ENCODE measurements at regions not wholly inside any gene's neighbourhood (a gene's known extent, or its start where the extent isn't known, plus 50 kb on each side); places are given as distances from the start of the nearest gene placed in this dataset.

DNA sequence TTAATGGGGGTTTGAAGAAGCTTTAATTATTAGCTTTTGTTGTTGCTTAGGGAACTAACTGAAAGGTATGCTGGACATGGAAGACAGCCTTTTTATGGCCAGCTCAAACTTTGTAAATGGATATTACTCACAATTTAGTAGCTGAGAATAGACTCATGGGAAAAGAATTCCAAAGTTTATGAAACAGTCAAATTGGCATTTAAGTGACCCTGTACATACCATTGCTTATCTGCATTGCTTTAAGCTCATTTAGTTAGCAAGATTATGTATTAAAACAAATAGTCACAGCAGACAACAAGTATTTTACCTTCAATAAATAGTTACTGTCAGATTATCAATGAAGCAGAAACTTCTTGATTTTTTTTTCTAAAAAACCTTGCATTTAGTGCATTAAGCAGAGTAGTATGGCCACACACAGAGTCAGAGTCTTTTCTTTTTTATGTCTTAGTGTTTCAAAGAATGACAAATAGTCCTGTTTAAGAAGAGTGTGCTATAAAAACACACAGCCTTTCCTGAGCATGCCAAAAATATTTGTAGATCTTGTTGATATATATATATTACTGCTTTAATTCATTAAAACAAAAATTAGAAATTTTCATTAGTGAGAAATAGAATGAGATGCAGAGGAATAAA is 102.2 kb downstream of the TTC6 start:
- Histone ChIP-seq H3K4me1 (ENCODE audit: control insufficient read depth, extremely low read depth, insufficient read depth, low read length) (no peaks in the 10 kb centered on the region), H4K20me1 (replicated peaks; ENCODE audit: control insufficient read depth, extremely low read depth, insufficient read depth, low read length) (no peaks in the 10 kb centered on the region), H3K9me3 (replicated peaks; ENCODE audit: control insufficient read depth, insufficient read depth, low read length) (no peaks in the 10 kb centered on the region), H3K27ac (ENCODE audit: insufficient read depth, low read depth, low read length) (no peak overlapping the region), H3K4me3 (replicated peaks in 1 of 3; ENCODE audit: insufficient read depth in 1 of 3, low read depth in 1 of 3, low read length in 3 of 3) (no peak overlapping the region), H3K27me3 (ENCODE audit: control insufficient read depth in 2 of 2, insufficient read depth in 2 of 2, low read length in 2 of 2) (no peaks in the 10 kb centered on the region), H2AFZ (ENCODE audit: low read depth, low read length) (no peak overlapping the region), H3K9me1 (replicated peaks; ENCODE audit: control insufficient read depth, extremely low read depth, insufficient read depth, low read length) (no peaks in the 10 kb centered on the region), H3K36me3 (ENCODE audit: control insufficient read depth in 2 of 2, extremely low read depth in 1 of 2, insufficient read depth in 2 of 2, low read length in 2 of 2) (no peaks in the 10 kb centered on the region), H3K4me2 (ENCODE audit: insufficient read depth, low read length) (no peak overlapping the region), H3K79me2 (ENCODE audit: control insufficient read depth, insufficient read depth, low read length) (no peaks in the 10 kb centered on the region), H3K9ac (replicated peaks; ENCODE audit: extremely low read depth, insufficient read depth, low read length) (no peak overlapping the region)
- dilution Hi-C loops (cut with MboI; ENCODE audit: extremely low pct_ligation_motif_present, low sequenced_read_pairs), result no loop called here
- DNase-seq (ENCODE audit: low read depth, low spot score) (no peak), FAIRE-seq (no peak)
- POLR2A ChIA-PET, result no interaction called here
- CTCF ChIA-PET, result interaction anchor here (2.4 kb wide), 1 partner anchor 16 kb away, joined by 6 read pairs; no protein-coding TSS in a partner anchor
- TF ChIP-seq GATA2 (IDR thresholded peaks at IDR 0.05; ENCODE audit: insufficient read depth, insufficient read length, low read depth, low read length), result no peak
- TF ChIP-seq FOS (IDR thresholded peaks at IDR 0.05; ENCODE audit: borderline replicate concordance, insufficient read depth, low read length), result no peak
- TF ChIP-seq POLR2A (IDR thresholded peaks at IDR 0.05; ENCODE audit: low read depth, low read length), result no peak
- no TSS peak for BruUV-seq (replicated peaks)
- intact Hi-C loops (cut with micrococcal nuclease), result no loop called here

DNA sequence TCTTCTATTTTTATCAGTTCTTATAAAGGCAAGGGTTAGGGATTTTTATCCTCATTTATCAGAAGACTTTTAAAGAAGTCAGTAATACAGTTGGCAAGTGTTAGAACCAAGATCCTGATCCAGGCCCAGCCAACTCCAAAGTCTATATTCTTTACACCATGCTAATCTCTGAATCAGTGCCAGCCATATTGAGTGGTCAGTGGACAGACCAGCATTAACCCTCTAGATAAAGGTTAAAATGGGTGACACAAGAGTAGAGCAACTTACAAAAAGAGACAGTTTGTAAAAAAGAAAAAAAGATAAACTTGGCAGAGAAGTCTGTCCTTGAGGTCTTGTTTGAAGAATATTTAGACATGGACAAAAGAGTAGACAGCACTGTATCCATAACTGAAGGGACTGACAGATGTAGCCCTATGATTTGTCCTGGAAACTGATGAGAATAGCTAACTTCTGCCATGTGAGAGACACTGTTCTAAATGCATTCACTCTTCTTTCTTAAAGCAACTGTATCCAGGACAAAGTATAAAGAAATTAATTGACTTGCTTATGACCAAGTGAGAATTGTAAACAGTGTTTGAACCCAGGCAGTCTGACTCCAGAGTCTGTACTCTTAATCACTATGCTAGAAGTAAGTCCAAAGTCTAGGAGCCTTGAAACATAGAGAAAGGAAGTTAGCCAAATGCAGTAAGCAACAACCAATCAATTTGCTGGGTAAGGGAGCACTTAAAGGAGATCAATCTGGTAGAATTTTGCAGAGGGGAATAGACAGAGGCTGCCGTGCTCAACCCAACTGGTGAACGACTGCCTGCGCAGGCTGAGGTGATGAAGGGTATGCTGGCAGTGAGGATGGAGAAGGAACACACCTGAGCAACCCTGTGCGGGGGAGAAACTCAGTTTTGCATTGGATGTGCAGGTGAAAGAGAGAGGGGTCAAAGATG is 103.7 kb downstream of the TTC6 start:
- POLR2A ChIA-PET, result no interaction called here
- no peaks in the 10 kb centered on the region for H3K4me1 ChIP-seq (ENCODE audit: control insufficient read depth, extremely low read depth, insufficient read depth, low read length)
- no peaks in the 10 kb centered on the region for H3K27me3 ChIP-seq (ENCODE audit: control insufficient read depth in 2 of 2, insufficient read depth in 2 of 2, low read length in 2 of 2)
- H3K36me3 ChIP-seq (ENCODE audit: control insufficient read depth in 2 of 2, extremely low read depth in 1 of 2, insufficient read depth in 2 of 2, low read length in 2 of 2), result no peaks in the 10 kb centered on the region
- DNase-seq (ENCODE audit: low read depth, low spot score) (no peak), FAIRE-seq (no peak)
- CTCF ChIA-PET, result no interaction called here
- H3K79me2 ChIP-seq (ENCODE audit: control insufficient read depth, insufficient read depth, low read length), result no peaks in the 10 kb centered on the region
- H3K9ac ChIP-seq (replicated peaks; ENCODE audit: extremely low read depth, insufficient read depth, low read length), result no peak overlapping the region
- H4K20me1 ChIP-seq (replicated peaks; ENCODE audit: control insufficient read depth, extremely low read depth, insufficient read depth, low read length), result no peaks in the 10 kb centered on the region
- no peak overlapping the region for H3K4me3 ChIP-seq (replicated peaks in 1 of 3; ENCODE audit: insufficient read depth in 1 of 3, low read depth in 1 of 3, low read length in 3 of 3)
- no peak overlapping the region for H2AFZ ChIP-seq (ENCODE audit: low read depth, low read length)
- intact Hi-C loops (cut with micrococcal nuclease) (no loop called here), dilution Hi-C loops (cut with MboI; ENCODE audit: extremely low pct_ligation_motif_present, low sequenced_read_pairs) (no loop called here)
- H3K4me2 ChIP-seq (ENCODE audit: insufficient read depth, low read length), result no peak overlapping the region
- BruUV-seq (replicated peaks), result no TSS peak
- no peaks in the 10 kb centered on the region for H3K9me3 ChIP-seq (replicated peaks; ENCODE audit: control insufficient read depth, insufficient read depth, low read length)
- TF ChIP-seq JUN (IDR thresholded peaks at IDR 0.05; ENCODE audit: borderline replicate concordance, insufficient read depth, insufficient read length, low read depth) (no peak), POLR2A (IDR thresholded peaks at IDR 0.05; ENCODE audit: low read depth, low read length) (no peak), GATA2 (IDR thresholded peaks at IDR 0.05; ENCODE audit: insufficient read depth, insufficient read length, low read depth, low read length) (no peak), MYC (IDR thresholded peaks at IDR 0.05; ENCODE audit: low read depth, low read length) (no peak), POLR2AphosphoS5 (IDR thresholded peaks at IDR 0.05; ENCODE audit: insufficient read depth, low read depth, low read length) (no peak)
- TF ChIP-seq, protein P1, sequence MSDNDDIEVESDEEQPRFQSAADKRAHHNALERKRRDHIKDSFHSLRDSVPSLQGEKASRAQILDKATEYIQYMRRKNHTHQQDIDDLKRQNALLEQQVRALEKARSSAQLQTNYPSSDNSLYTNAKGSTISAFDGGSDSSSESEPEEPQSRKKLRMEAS (IDR thresholded peaks at IDR 0.05; ENCODE audit: insufficient read depth, insufficient read length), result no peak
- no peaks in the 10 kb centered on the region for H3K9me1 ChIP-seq (replicated peaks; ENCODE audit: control insufficient read depth, extremely low read depth, insufficient read depth, low read length)
- no peak overlapping the region for H3K27ac ChIP-seq (ENCODE audit: insufficient read depth, low read depth, low read length)
